GM12873 (cell line): ENCODE measurements at regions not wholly inside any gene's neighbourhood (a gene's known extent, or its start where the extent isn't known, plus 50 kb on each side); places are given as distances from the start of the nearest gene placed in this dataset.

Experiments used
- TF ChIP-seq, protein P1 (sequence below): IDR thresholded peaks from 2 replicates; pipeline ENCODE4 v1.5.1; 2012; ENCODE audit warnings: low read depth, mild to moderate bottlenecking, moderate library complexity, low read length, control low read depth; ENCODE audit not compliant: insufficient read depth; ENCODE audit errors: missing control alignments

DNA sequence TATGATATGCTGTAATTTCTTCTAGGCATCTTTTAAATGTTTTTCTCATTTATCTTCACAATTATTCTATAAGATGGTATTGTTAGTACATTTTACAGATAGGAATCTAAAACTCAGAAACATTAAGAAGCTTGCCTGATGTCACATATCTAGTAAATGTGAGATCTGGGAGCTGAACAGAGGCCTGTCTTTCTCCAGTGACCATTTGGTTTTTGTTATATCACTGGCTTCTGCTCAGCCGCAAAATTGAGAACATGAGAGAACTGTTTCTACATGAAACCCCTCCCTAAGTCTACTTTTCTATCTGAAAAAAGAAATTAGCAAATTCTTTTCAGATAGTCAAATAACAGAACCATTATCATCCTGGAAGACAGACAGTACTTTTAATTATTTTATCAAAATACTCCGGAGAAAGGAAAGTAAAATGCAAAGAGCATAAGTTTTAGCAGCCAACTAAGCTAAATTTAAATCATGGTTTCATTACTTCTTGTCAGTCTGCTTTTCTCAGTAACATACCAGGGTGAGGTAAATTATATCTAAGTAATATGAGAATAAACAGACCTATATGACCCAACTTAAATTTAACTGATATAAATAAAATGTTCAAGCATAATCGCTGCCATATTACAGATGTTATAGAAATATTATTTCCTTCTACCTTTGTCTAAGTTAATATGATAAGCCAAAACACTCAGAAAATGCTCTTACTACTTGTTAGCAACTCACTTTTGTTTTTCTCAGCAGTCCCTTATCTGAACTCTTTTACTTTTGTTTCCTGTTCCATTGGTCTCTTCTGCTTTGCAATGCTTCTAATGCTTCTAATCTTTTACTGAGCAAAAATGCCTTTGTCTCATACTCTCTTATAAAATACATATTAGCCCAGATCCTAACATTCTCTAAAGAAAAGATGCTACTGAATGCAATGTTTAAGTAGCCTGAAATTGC lies 68.0 kb upstream of the MBNL1 start:
- TF ChIP-seq, protein P1, sequence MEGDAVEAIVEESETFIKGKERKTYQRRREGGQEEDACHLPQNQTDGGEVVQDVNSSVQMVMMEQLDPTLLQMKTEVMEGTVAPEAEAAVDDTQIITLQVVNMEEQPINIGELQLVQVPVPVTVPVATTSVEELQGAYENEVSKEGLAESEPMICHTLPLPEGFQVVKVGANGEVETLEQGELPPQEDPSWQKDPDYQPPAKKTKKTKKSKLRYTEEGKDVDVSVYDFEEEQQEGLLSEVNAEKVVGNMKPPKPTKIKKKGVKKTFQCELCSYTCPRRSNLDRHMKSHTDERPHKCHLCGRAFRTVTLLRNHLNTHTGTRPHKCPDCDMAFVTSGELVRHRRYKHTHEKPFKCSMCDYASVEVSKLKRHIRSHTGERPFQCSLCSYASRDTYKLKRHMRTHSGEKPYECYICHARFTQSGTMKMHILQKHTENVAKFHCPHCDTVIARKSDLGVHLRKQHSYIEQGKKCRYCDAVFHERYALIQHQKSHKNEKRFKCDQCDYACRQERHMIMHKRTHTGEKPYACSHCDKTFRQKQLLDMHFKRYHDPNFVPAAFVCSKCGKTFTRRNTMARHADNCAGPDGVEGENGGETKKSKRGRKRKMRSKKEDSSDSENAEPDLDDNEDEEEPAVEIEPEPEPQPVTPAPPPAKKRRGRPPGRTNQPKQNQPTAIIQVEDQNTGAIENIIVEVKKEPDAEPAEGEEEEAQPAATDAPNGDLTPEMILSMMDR, result no peak

DNA sequence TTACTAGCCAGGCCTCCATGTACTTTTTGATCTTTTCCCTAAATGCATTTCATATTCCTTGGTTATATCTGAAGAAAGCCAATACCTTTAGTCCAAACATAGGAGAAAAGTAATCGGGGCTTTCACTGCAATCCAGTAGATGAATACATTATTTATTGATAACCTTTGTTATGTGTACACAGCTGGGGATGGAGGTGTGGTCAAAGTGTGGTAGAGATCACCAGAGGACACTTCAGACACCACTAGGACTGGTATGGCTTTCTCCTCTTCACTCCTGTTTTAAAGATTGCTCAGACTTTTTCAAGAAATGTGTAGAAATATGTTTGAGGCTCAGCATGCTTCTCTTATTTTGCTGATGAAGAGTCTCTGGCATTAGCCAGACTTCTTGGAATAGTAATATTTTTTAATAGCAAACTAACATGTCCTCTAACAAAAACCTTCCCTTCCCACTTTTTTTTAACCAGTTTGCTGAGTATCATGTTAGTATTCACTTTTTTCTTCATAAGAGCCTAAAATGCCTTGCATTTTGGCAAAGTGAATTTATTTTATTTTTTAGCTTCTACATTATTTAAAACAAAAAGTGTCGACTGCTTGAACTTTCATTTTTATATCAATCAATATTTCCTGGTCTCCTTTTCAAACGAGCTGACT lies 65.6 kb upstream of the MBNL1 start:
- TF ChIP-seq, protein P1, result no peak

DNA sequence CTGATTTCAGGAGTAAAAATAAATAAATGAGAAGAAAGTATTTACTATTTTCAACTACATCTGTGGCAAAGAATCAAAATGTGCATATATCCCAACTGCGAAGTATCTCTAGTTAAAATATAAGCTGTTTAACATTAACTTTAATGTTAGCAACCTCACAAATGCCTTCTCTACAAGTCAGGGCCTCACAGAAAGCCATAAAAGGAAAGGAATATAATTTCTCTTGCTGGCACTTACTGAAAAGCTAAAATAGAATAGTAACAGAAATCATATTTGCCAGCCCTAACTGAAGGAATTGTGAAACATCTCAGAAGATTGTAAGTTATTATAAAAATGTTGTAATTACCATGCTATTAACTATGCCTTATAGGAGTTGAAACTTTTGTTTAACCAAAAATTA lies 65.1 kb upstream of the MBNL1 start:
- TF ChIP-seq, protein P1, result no peak

DNA sequence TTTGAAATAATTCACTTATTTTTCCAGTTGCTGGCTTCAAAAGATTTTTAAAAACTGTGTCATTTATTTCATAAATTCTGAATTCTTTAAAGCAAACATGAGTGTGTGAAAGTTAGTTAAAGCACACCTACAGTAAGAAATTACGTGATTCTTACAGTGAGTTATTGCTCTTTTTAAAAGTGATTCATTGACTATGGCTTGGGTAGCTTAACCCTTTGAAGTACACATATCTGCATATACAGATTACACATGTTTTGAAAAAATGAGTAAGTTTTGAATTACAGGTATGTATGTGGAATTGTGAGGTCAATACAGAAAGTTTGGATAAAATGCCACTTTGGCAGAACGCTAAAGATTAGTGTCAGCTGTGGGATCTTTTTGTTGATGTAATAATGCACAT lies 64.5 kb upstream of the MBNL1 start:
- TF ChIP-seq, protein P1, result no peak

DNA sequence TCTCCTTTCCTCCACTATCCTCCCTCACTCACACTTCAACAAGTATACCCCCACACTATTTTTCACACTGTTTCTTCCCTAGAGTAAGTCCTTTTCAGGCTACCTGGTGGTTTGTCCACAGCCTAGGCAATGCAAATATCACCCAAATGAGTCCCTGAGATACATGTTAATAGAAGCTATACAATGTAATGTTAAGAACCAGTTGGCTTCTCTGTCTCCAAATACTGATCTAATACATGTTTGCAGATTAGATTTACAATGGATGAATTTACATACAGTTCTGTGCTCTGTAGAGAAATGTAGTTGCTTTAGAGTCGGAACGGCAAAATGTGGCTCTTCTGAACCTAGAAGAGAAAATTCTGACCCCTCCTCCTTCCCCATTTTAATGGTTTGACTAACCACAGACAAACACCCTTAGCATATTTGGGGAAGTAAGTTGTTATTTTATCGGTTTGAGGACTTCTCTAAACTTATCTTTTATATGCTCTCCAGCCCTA lies 63.6 kb upstream of the MBNL1 start:
- TF ChIP-seq, protein P1, result no peak

DNA sequence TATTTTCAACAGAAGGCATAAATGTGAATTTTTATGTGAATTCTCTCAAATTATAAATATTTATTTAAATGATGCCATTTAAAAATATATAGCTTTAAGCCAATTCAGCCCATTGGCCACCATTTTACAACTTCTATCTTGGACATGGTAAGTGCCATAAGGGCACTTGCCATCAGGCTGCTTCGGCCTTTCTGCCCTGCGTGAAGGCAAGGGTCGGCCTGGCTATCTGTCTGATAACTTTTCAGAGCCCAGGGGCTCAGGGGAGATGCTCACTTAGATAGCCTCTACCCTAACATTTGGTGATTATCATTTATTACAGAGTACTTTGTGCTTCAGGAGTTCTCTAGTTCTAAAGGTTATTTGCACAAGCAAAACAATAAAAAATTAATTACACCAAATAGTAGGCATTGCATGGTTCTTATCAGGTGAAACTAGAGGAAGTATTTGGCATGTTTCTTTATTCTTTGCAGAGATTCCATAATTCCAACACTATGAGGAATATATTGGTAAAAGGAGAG lies 62.4 kb upstream of the MBNL1 start:
- TF ChIP-seq, protein P1, result no peak

DNA sequence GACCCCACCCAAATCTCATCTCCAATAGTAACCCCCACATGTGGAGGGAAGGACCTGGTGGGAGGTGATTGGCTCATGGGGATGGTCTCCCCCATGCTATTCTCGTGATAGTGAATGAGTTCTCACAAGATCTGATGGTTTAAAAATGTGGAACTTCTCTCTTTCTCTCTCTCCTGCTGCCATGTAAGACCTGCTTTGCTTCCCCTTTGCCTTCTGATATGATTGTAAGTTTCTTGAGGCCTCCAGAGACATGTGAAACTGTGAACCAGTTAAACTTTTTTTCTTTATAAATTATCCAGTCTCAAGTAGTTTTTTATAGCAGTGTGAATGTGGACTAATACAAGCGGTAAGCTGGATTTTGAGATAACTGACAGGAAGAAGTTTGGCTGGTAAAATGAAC lies 60.3 kb upstream of the MBNL1 start:
- TF ChIP-seq, protein P1, result no peak
